Stomach (tissue), 8 donors: ENCODE measurements at regions not wholly inside any gene's neighbourhood (a gene's known extent, or its start where the extent isn't known, plus 50 kb on each side); places are given as distances from the start of the nearest gene placed in this dataset.

Experiments
- DNase-seq, 2 donors: peaks; one replicate each; pipeline versions ENCODE4 v3.0.0 to v3.0.0-alpha.2; 2013 to 2019
- H3K27ac ChIP-seq, 5 donors: fragments of 200-600 bp in 4 of 5; sonication (generic) in 4 of 5; one replicate each; pipeline ENCODE4 v1.5.1; 2013 to 2019; ENCODE audit warnings: mild to moderate bottlenecking in 1 of 5, moderate library complexity in 1 of 5
- H3K27me3 ChIP-seq, 3 donors: fragments of 200-600 bp; sonication (generic); one replicate each; pipeline ENCODE4 v1.5.1; 2017 to 2019; ENCODE audit warnings: mixed run types in 1 of 3
- H3K36me3 ChIP-seq, 4 donors: fragments of 200-600 bp; sonication (generic); 1 replicate in 3 of 4; 2 replicates in 1 of 4; pipeline ENCODE4 v1.5.1; 2016 to 2019
- H3K4me1 ChIP-seq, 4 donors: fragments of 200-600 bp; sonication (generic); one replicate each; pipeline ENCODE4 v1.5.1; 2016 to 2019
- H3K4me3 ChIP-seq, 4 donors: fragments of 200-600 bp; sonication (generic) in 3 of 4; one replicate each; pipeline ENCODE4 v1.5.1; 2016 to 2019; ENCODE audit warnings: mild to moderate bottlenecking in 1 of 4
- H3K9me3 ChIP-seq, 4 donors: fragments of 200-600 bp; sonication (generic); one replicate each; pipeline ENCODE4 v1.5.1; 2016 to 2019
- EP300 ChIP-seq: sonication (generic); formaldehyde crosslinking; IDR thresholded peaks from one replicate; pipeline ENCODE4 v1.6.1; 2017; ENCODE audit warnings: antibody characterized with exemption
- POLR2A ChIP-seq, 4 donors: fragments of 450-650 bp; IDR thresholded peaks; one replicate each; pipeline ENCODE4 v1.6.1; 2016; ENCODE audit warnings: antibody characterized with exemption in 4 of 4, control low read depth in 2 of 4, mild to moderate bottlenecking in 1 of 4, moderate library complexity in 1 of 4
- POLR2AphosphoS5 ChIP-seq, 3 donors: sonication (generic); formaldehyde crosslinking; IDR thresholded peaks; one replicate each; pipeline ENCODE4 v1.6.1; 2016; ENCODE audit warnings: antibody characterized with exemption in 3 of 3
- WGBS, 5 donors: extraction: QIAGEN DNeasy Blood & Tissue Kit in 3 of 5; methylation state at CpG; one replicate each; pipeline versions ENCODE4 v1.1.5 to v1.1.7; 2013 to 2018; 5-methylcytosine and 5-hydroxymethylcytosine counted together
- intact Hi-C: fragments of 100-400 bp; cut with DNase I; formaldehyde crosslinking; loops from one replicate; pipeline ENCODE4 v1.15.1; 2023; ENCODE audit warnings: low total_unique reads
- TF ChIP-seq, protein P1 (sequence below), 7 experiments: fragments of 450-650 bp in 4 of 7; fragments of 200-600 bp in 3 of 7; sonication (generic) in 3 of 7; IDR thresholded peaks; one replicate each; pipeline ENCODE4 v1.5.1; 2016 to 2019; ENCODE audit warnings: antibody characterized with exemption in 7 of 7, control low read depth in 2 of 7, mild to moderate bottlenecking in 1 of 7
- donor health status: healthy with polysubstance abuse.
- donor health status: Bipolar disorder and iron deficiency.
- donor health status: healthy.

DNA sequence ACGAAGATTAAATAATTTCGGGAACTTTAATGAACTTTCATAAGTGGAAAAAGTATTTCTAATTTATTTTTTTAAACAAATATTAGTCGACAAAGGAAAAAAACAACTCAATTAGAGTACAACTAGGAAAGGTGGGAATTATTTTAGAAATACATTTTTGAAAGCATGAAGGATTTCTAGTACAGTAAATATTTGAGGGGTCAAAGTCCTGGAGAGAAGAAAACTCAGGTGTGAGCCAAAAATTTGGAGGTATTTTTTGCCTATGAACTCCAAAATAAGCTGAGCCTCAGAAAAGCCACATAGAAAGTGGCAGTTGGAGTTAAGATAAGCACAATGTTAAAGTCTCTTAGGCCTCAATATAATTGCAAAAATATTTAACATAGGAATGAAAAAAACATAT is 2017.3 kb downstream of the C4orf33 start:
- H3K4me1 ChIP-seq: no peaks in the 10 kb centered on the region
- DNase-seq: no peak
- no peaks in the 10 kb centered on the region for H3K27me3 ChIP-seq
- H3K36me3 ChIP-seq: no peaks in the 10 kb centered on the region
- 73 to 78% (median 76%) methylated on average over 3 of the region's 3 CpGs for WGBS, 5 donors
- H3K9me3 ChIP-seq: no peaks in the 10 kb centered on the region
- intact Hi-C loops: no loop called here
- H3K4me3 ChIP-seq: no peak overlapping the region
- no peak overlapping the region for H3K27ac ChIP-seq
- TF ChIP-seq, protein P1, sequence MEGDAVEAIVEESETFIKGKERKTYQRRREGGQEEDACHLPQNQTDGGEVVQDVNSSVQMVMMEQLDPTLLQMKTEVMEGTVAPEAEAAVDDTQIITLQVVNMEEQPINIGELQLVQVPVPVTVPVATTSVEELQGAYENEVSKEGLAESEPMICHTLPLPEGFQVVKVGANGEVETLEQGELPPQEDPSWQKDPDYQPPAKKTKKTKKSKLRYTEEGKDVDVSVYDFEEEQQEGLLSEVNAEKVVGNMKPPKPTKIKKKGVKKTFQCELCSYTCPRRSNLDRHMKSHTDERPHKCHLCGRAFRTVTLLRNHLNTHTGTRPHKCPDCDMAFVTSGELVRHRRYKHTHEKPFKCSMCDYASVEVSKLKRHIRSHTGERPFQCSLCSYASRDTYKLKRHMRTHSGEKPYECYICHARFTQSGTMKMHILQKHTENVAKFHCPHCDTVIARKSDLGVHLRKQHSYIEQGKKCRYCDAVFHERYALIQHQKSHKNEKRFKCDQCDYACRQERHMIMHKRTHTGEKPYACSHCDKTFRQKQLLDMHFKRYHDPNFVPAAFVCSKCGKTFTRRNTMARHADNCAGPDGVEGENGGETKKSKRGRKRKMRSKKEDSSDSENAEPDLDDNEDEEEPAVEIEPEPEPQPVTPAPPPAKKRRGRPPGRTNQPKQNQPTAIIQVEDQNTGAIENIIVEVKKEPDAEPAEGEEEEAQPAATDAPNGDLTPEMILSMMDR (IDR thresholded peaks at IDR 0.05): no peak
- no peak for TF ChIP-seq EP300
- TF ChIP-seq POLR2AphosphoS5 (IDR thresholded peaks at IDR 0.05): no peak
- TF ChIP-seq POLR2A (IDR thresholded peaks at IDR 0.05): no peak

DNA sequence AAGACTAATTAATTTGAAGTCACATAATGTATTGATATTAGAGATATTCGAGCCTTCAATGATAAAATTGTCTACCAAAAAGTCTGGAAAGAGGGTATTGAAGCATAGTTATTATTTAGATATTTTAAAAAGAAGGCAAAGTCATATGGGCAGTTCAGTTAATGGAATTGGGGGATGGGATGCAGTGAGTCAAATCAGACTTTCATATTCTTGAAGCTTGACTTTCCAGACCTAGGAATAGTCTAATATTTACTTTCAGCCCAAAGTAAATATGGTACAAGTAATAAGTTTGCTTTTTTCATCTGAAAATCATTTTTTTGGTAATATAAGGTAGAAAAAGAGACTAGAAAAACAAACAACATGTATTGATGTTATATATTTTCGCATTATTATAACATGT is 2017.8 kb downstream of the C4orf33 start:
- DNase-seq: no peak
- Histone ChIP-seq H3K27ac (no peak overlapping the region), H3K4me3 (no peak overlapping the region), H3K27me3 (no peaks in the 10 kb centered on the region), H3K4me1 (no peaks in the 10 kb centered on the region), H3K36me3 (no peaks in the 10 kb centered on the region), H3K9me3 (no peaks in the 10 kb centered on the region)
- intact Hi-C loops: no loop called here
- WGBS, 5 donors: 50 to 67% (median 61%) methylated on average over 2 of the region's 2 CpGs
- TF ChIP-seq, protein P1 (IDR thresholded peaks at IDR 0.05): no peak

DNA sequence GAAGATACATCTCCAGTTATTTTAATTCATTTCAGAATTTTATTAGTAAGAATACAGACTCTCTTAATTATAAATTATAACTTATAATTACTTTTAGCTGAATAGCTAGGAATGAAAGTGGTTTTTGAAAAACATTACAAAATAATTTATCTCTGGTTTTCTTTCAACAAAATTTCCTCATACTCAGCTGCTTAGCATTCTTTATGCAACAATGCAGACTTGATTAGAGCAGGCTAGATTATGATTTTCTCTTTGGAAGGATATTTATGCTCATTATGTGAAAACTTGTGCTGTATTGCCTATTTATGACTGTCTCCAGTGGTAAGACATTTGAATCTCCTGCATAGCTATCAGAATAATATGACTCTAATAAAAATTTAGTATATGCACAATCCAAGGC is 2023.7 kb downstream of the C4orf33 start:
- DNase-seq: no peak
- TF ChIP-seq EP300 (no peak), POLR2A (IDR thresholded peaks at IDR 0.05) (no peak)
- no peak overlapping the region for H3K27ac ChIP-seq
- H3K9me3 ChIP-seq: no peaks in the 10 kb centered on the region
- no peaks in the 10 kb centered on the region for H3K4me1 ChIP-seq
- intact Hi-C loops: no loop called here
- H3K36me3 ChIP-seq: no peaks in the 10 kb centered on the region
- H3K4me3 ChIP-seq: no peak overlapping the region
- H3K27me3 ChIP-seq: no peaks in the 10 kb centered on the region

DNA sequence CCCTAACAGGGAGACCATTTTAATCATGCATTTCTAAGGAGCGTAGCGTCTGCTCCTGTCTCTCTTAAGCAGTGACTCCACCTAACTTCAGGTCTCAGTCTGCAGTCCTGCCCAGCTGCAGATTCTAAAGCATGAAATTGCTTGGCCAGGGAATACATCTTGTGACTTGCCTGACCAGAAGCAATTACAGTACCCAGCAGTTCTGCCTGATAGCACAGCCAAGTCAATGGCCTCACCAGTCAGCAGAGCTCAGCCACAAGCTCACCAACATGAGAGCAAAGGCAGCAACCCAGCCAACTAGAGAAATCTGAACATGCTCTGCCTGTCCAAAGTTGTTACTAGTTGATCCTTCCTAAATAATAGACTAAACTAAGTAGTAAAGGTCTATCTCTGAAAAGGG is 2011.9 kb upstream of the PCDH10 start:
- intact Hi-C loops: no loop called here
- H3K4me1 ChIP-seq: no peaks in the 10 kb centered on the region
- no peaks in the 10 kb centered on the region for H3K27me3 ChIP-seq
- no peak overlapping the region for H3K4me3 ChIP-seq
- H3K36me3 ChIP-seq: no peaks in the 10 kb centered on the region
- 87 to 100% (median 93%) methylated on average over 2 of the region's 2 CpGs for WGBS, 5 donors
- DNase-seq: no peak
- TF ChIP-seq EP300 (no peak), POLR2A (IDR thresholded peaks at IDR 0.05) (no peak), POLR2AphosphoS5 (IDR thresholded peaks at IDR 0.05) (no peak)
- TF ChIP-seq, protein P1 (IDR thresholded peaks at IDR 0.05): no peak
- no peaks in the 10 kb centered on the region for H3K9me3 ChIP-seq
- H3K27ac ChIP-seq: no peak overlapping the region

DNA sequence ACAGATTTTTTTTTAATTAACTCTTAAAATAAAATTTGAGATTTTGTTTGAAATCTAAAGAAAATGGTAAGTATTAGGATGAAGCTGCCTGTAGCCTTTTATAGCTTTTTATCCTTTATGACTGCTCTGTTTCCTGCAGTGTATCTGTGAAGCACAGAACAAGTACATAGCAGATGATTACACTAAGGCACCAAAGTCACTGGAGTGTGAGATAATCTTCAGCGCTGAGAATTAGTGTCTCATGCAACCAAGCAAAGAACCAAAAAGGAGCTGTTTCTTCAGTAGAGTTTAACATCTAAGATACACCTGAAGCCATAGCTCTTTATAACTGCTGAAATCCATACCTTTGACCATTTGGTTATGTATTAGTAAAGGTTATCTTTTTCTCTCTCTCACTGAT is 1989.8 kb upstream of the PCDH10 start:
- TF ChIP-seq, protein P1 (IDR thresholded peaks at IDR 0.05): no peak
- no peak for TF ChIP-seq POLR2A (IDR thresholded peaks at IDR 0.05)
- no peak for TF ChIP-seq POLR2AphosphoS5 (IDR thresholded peaks at IDR 0.05)
- TF ChIP-seq EP300: no peak

More for the DNA sequence above, 1989.8 kb upstream of the PCDH10 start:
- Histone ChIP-seq H3K27me3 (no peaks in the 10 kb centered on the region), H3K4me1 (no peaks in the 10 kb centered on the region), H3K9me3 (no peaks in the 10 kb centered on the region), H3K27ac (no peak overlapping the region), H3K4me3 (no peak overlapping the region), H3K36me3 (no peaks in the 10 kb centered on the region)
- 70 to 93% (median 86%) methylated on average over 1 of the region's 1 CpG for WGBS, 5 donors
- intact Hi-C loops: no loop called here
- no peak for DNase-seq
